Ishikawa (cell line): ENCODE measurements at regions not wholly inside any gene's neighbourhood (a gene's known extent, or its start where the extent isn't known, plus 50 kb on each side); places are given as distances from the start of the nearest gene placed in this dataset.

ENCODE experiments used
- CEBPB ChIP-seq: IDR thresholded peaks from 2 replicates; pipeline ENCODE4 v1.6.1; 2012
- CREB1 ChIP-seq: IDR thresholded peaks from 2 replicates; pipeline ENCODE4 v1.6.1; 2012; ENCODE audit warnings: low read depth
- EP300 ChIP-seq: IDR thresholded peaks from 2 replicates; pipeline ENCODE4 v1.6.1; 2012; ENCODE audit warnings: borderline replicate concordance
- FOXM1 ChIP-seq: IDR thresholded peaks from 2 replicates; pipeline ENCODE4 v1.6.1; 2012; ENCODE audit warnings: low read depth, borderline replicate concordance
- MAX ChIP-seq: IDR thresholded peaks from 2 replicates; pipeline ENCODE4 v1.6.1; 2012
- NFIC ChIP-seq: IDR thresholded peaks from 2 replicates; pipeline ENCODE4 v1.6.1; 2012
- RAD21 ChIP-seq: IDR thresholded peaks from 2 replicates; pipeline ENCODE4 v1.6.1; 2012; ENCODE audit warnings: low read depth
- TAF1 ChIP-seq: IDR thresholded peaks from 2 replicates; pipeline ENCODE4 v1.6.1; 2012; ENCODE audit warnings: low read depth, mild to moderate bottlenecking
- TEAD4 ChIP-seq: IDR thresholded peaks from 2 replicates; pipeline ENCODE4 v1.6.1; 2012
- YY1 ChIP-seq: IDR thresholded peaks from 2 replicates; pipeline ENCODE4 v1.6.1; 2012; ENCODE audit warnings: low read depth
- TF ChIP-seq, protein P1 (sequence below): IDR thresholded peaks from 2 replicates; pipeline ENCODE4 v1.6.1; 2012; ENCODE audit warnings: low read depth, mild to moderate bottlenecking
- TF ChIP-seq, protein P2 (sequence below): IDR thresholded peaks from 2 replicates; pipeline ENCODE4 v1.6.1; 2012

GRCh38 chr6:96469312-96469711 is 52.3 kb upstream of the UFL1 start:
- no peak for TF ChIP-seq CREB1
- no peak for TF ChIP-seq MAX
- no peak for TF ChIP-seq TAF1
- TF ChIP-seq, protein P1, sequence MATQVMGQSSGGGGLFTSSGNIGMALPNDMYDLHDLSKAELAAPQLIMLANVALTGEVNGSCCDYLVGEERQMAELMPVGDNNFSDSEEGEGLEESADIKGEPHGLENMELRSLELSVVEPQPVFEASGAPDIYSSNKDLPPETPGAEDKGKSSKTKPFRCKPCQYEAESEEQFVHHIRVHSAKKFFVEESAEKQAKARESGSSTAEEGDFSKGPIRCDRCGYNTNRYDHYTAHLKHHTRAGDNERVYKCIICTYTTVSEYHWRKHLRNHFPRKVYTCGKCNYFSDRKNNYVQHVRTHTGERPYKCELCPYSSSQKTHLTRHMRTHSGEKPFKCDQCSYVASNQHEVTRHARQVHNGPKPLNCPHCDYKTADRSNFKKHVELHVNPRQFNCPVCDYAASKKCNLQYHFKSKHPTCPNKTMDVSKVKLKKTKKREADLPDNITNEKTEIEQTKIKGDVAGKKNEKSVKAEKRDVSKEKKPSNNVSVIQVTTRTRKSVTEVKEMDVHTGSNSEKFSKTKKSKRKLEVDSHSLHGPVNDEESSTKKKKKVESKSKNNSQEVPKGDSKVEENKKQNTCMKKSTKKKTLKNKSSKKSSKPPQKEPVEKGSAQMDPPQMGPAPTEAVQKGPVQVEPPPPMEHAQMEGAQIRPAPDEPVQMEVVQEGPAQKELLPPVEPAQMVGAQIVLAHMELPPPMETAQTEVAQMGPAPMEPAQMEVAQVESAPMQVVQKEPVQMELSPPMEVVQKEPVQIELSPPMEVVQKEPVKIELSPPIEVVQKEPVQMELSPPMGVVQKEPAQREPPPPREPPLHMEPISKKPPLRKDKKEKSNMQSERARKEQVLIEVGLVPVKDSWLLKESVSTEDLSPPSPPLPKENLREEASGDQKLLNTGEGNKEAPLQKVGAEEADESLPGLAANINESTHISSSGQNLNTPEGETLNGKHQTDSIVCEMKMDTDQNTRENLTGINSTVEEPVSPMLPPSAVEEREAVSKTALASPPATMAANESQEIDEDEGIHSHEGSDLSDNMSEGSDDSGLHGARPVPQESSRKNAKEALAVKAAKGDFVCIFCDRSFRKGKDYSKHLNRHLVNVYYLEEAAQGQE, result no peak
- TF ChIP-seq, protein P2, sequence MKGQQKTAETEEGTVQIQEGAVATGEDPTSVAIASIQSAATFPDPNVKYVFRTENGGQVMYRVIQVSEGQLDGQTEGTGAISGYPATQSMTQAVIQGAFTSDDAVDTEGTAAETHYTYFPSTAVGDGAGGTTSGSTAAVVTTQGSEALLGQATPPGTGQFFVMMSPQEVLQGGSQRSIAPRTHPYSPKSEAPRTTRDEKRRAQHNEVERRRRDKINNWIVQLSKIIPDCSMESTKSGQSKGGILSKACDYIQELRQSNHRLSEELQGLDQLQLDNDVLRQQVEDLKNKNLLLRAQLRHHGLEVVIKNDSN, result no peak
- no peak for TF ChIP-seq CEBPB
- no peak for TF ChIP-seq TEAD4
- TF ChIP-seq EP300, result no peak
- no peak for TF ChIP-seq NFIC
- TF ChIP-seq YY1, result no peak
- no peak for TF ChIP-seq RAD21
- no peak for TF ChIP-seq FOXM1
